HG03342 (cell line): ENCODE measurements at regions not wholly inside any gene's neighbourhood (a gene's known extent, or its start where the extent isn't known, plus 50 kb on each side); places are given as distances from the start of the nearest gene placed in this dataset.
"Not testable (repeated sequence)": the region's sequence is repeated elsewhere in the genome, so short reads cannot be mapped to it uniquely, and the experiment has no call there.

Source experiments
- ATAC-seq: cut with Tn5 transposase; IDR thresholded peaks from one replicate; pipeline ENCODE4 v1.9.1; 2021; ENCODE audit warnings: mild to moderate bottlenecking, moderate library complexity; ENCODE audit not compliant: unreplicated experiment

GRCh38 chr1:168490306-168490705, 53.5 kb downstream of the XCL2 start:
- ATAC-seq: no peak

GRCh38 chr1:168488138-168488537, 55.7 kb downstream of the XCL2 start:
- no peak for ATAC-seq

- ATAC-seq: not testable (repeated sequence)
Measured at GRCh38 chr1:168486820-168487219, 57.0 kb downstream of the XCL2 start.

GRCh38 chr1:168485048-168485447, 58.7 kb downstream of the XCL2 start:
- no peak for ATAC-seq

GRCh38 chr1:168484083-168484482, 59.7 kb downstream of the XCL2 start:
- no peak for ATAC-seq

GRCh38 chr1:168483539-168483938, 60.3 kb downstream of the XCL2 start:
- no peak for ATAC-seq

GRCh38 chr1:168482106-168482505, 61.7 kb downstream of the XCL2 start:
- ATAC-seq: no peak

- ATAC-seq: no peak
Measured at GRCh38 chr1:168481586-168481985, 62.2 kb downstream of the XCL2 start.

- no peak for ATAC-seq
Measured at GRCh38 chr1:168480997-168481396, 62.8 kb downstream of the XCL2 start.

- no peak for ATAC-seq
Measured at GRCh38 chr1:168477792-168478191, 66.0 kb downstream of the XCL2 start.

- ATAC-seq: no peak
Measured at GRCh38 chr1:168476588-168477385, 67.0 kb downstream of the XCL2 start.

- ATAC-seq: no peak
Measured at GRCh38 chr1:168474322-168474721, 69.5 kb downstream of the XCL2 start.

GRCh38 chr1:168473126-168473525, 70.7 kb downstream of the XCL2 start:
- no peak for ATAC-seq

GRCh38 chr1:168472223-168472622, 71.6 kb downstream of the XCL2 start:
- ATAC-seq: no peak

- no peak for ATAC-seq
Measured at GRCh38 chr1:168470901-168471431, 72.8 kb downstream of the XCL2 start.

- no peak for ATAC-seq
Measured at GRCh38 chr1:168469690-168470089, 74.1 kb downstream of the XCL2 start.

GRCh38 chr1:168468822-168469221, 75.0 kb downstream of the XCL2 start:
- no peak for ATAC-seq

- no peak for ATAC-seq
Measured at GRCh38 chr1:168468042-168468809, 75.6 kb downstream of the XCL2 start.

GRCh38 chr1:168467452-168467851, 76.3 kb downstream of the XCL2 start:
- ATAC-seq: no peak

- peak; percentile 65 for ATAC-seq
Measured at GRCh38 chr1:168466714-168467131, 77.1 kb downstream of the XCL2 start.

- ATAC-seq: peak; percentile 59
Measured at GRCh38 chr1:168466092-168466713, 77.6 kb downstream of the XCL2 start.
